GM23338 (cell line): ENCODE measurements at regions not wholly inside any gene's neighbourhood (a gene's known extent, or its start where the extent isn't known, plus 50 kb on each side); places are given as distances from the start of the nearest gene placed in this dataset.

Experiments
- CREB1 ChIP-seq: fragments of 250-450 bp; sonication (Bioruptor Pico); IDR thresholded peaks from 2 replicates; pipeline ENCODE4 v1.5.0; 2020; ENCODE audit warnings: low read depth, mild to moderate bottlenecking, moderate library complexity
- CTCF ChIP-seq, 2 experiments: fragments of 200-600 bp in 1 of 2; sonication (generic) in 1 of 2; conservative IDR thresholded peaks; 2 replicates each; pipeline versions ENCODE4 v1.5.1 to v1.6.1; 2016 to 2017; ENCODE audit warnings: antibody characterized with exemption in 2 of 2, low read depth in 2 of 2, mild to moderate bottlenecking in 2 of 2, moderate library complexity in 1 of 2
- ETS1 ChIP-seq: IDR thresholded peaks from 2 replicates; pipeline ENCODE4 v1.6.1; 2016; ENCODE audit warnings: antibody characterized with exemption
- EZH2 ChIP-seq: fragments of 200-600 bp; sonication (generic); IDR thresholded peaks from one replicate; pipeline ENCODE4 v1.8.0; 2017; ENCODE audit warnings: antibody characterized with exemption, mild to moderate bottlenecking, low read depth; ENCODE audit not compliant: unreplicated experiment
- EZH2phosphoT487 ChIP-seq: fragments of 200-600 bp; sonication (generic); IDR thresholded peaks from one replicate; pipeline ENCODE4 v1.8.1; 2018; ENCODE audit warnings: antibody characterized with exemption; ENCODE audit not compliant: unreplicated experiment
- POLR2AphosphoS5 ChIP-seq: IDR thresholded peaks from 2 replicates; pipeline ENCODE4 v1.6.1; 2016; ENCODE audit warnings: antibody characterized with exemption, low read depth
- REST ChIP-seq: IDR thresholded peaks from one replicate; pipeline ENCODE4 v1.6.1; 2018; ENCODE audit warnings: antibody characterized with exemption; ENCODE audit not compliant: unreplicated experiment
- STAT1 ChIP-seq: IDR thresholded peaks from one replicate; pipeline ENCODE4 v1.6.1; 2016; ENCODE audit warnings: antibody characterized with exemption; ENCODE audit not compliant: unreplicated experiment

- no peak for TF ChIP-seq EZH2
- TF ChIP-seq REST: no peak
- no peak for TF ChIP-seq STAT1
- no peak for TF ChIP-seq EZH2phosphoT487
- no peak for TF ChIP-seq CTCF (conservative IDR thresholded peaks at IDR 0.05; ENCODE audit: low read depth in 2 of 2)
- TF ChIP-seq POLR2AphosphoS5: no peak
- no peak for TF ChIP-seq CREB1 (CRISPR knock-in tag)
- TF ChIP-seq ETS1: no peak
Measured at GRCh38 chr2:47655563-47655880, 84.7 kb upstream of the KCNK12 start.
